ENCODE measurements at regions not wholly inside any gene's neighbourhood (a gene's known extent, or its start where the extent isn't known, plus 50 kb on each side); places are given as distances from the start of the nearest gene placed in this dataset.

- no peak for TF ChIP-seq CTCF (IDR thresholded peaks at IDR 0.05; ENCODE audit: poor library complexity, severe bottlenecking)
- no peaks in the 10 kb centered on the region for H3K36me3 ChIP-seq (ENCODE audit: low read depth)
- no peak for DNase-seq (ENCODE audit: low spot score)
- H3K4me3 ChIP-seq (ENCODE audit: severe bottlenecking), result no peak overlapping the region
- ATAC-seq (ENCODE audit: low read depth), result peak; percentile 97
- no peaks in the 10 kb centered on the region for H3K9me3 ChIP-seq (ENCODE audit: severe bottlenecking)
- H3K4me1 ChIP-seq (ENCODE audit: insufficient read depth, poor library complexity, severe bottlenecking), result peaks cover 19% of the 10 kb centered on the region
- no peaks in the 10 kb centered on the region for H3K27me3 ChIP-seq (ENCODE audit: insufficient read depth, poor library complexity, severe bottlenecking)
- H3K27ac ChIP-seq (ENCODE audit: poor library complexity, severe bottlenecking), result peak overlapping the region; percentile 32
Measured at GRCh38 chr5:28523888-28524635, 1485.7 kb upstream of the CDH9 start.

GRCh38 chr5:28523416-28523815 lies 1485.0 kb upstream of the CDH9 start:
- no peak overlapping the region for H3K4me3 ChIP-seq (ENCODE audit: severe bottlenecking)

GRCh38 chr5:28517691-28518090 lies 1479.3 kb upstream of the CDH9 start:
- Histone ChIP-seq H3K4me3 (ENCODE audit: severe bottlenecking) (no peak overlapping the region), H3K9me3 (ENCODE audit: severe bottlenecking) (no peaks in the 10 kb centered on the region), H3K27ac (ENCODE audit: poor library complexity, severe bottlenecking) (peak overlapping the region; percentile 18), H3K36me3 (ENCODE audit: low read depth) (no peaks in the 10 kb centered on the region), H3K4me1 (ENCODE audit: insufficient read depth, poor library complexity, severe bottlenecking) (peaks cover 10% of the 10 kb centered on the region), H3K27me3 (ENCODE audit: insufficient read depth, poor library complexity, severe bottlenecking) (no peaks in the 10 kb centered on the region)
- DNase-seq (ENCODE audit: low spot score) (no peak), ATAC-seq (ENCODE audit: low read depth) (peak; percentile 74; the same call in 1 of the 3 replicates)
- TF ChIP-seq CTCF (IDR thresholded peaks at IDR 0.05; ENCODE audit: poor library complexity, severe bottlenecking), result no peak

More at GRCh38 chr5:28523416-28523815, 1485.0 kb upstream of the CDH9 start:
- peaks cover 19% of the 10 kb centered on the region for H3K4me1 ChIP-seq (ENCODE audit: insufficient read depth, poor library complexity, severe bottlenecking)
- DNase-seq (ENCODE audit: low spot score), result no peak
- ATAC-seq (ENCODE audit: low read depth), result no peak; the same call in 2 of the 3 replicates
- H3K9me3 ChIP-seq (ENCODE audit: severe bottlenecking), result no peaks in the 10 kb centered on the region
- no peaks in the 10 kb centered on the region for H3K27me3 ChIP-seq (ENCODE audit: insufficient read depth, poor library complexity, severe bottlenecking)
- peak overlapping the region; percentile 32 for H3K27ac ChIP-seq (ENCODE audit: poor library complexity, severe bottlenecking)
- TF ChIP-seq CTCF (IDR thresholded peaks at IDR 0.05; ENCODE audit: poor library complexity, severe bottlenecking), result no peak
- H3K36me3 ChIP-seq (ENCODE audit: low read depth), result no peaks in the 10 kb centered on the region

- H3K36me3 ChIP-seq (ENCODE audit: low read depth), result no peaks in the 10 kb centered on the region
- DNase-seq (ENCODE audit: low spot score) (no peak), ATAC-seq (ENCODE audit: low read depth) (no peak)
- no peak for TF ChIP-seq CTCF (IDR thresholded peaks at IDR 0.05; ENCODE audit: poor library complexity, severe bottlenecking)
- H3K9me3 ChIP-seq (ENCODE audit: severe bottlenecking), result no peaks in the 10 kb centered on the region
- peaks cover 10% of the 10 kb centered on the region for H3K4me1 ChIP-seq (ENCODE audit: insufficient read depth, poor library complexity, severe bottlenecking)
- H3K27me3 ChIP-seq (ENCODE audit: insufficient read depth, poor library complexity, severe bottlenecking), result no peaks in the 10 kb centered on the region
- H3K4me3 ChIP-seq (ENCODE audit: severe bottlenecking), result no peak overlapping the region
- no peak overlapping the region for H3K27ac ChIP-seq (ENCODE audit: poor library complexity, severe bottlenecking)
Measured at GRCh38 chr5:28516722-28517121, 1478.3 kb upstream of the CDH9 start.

- no peak overlapping the region for H3K27ac ChIP-seq (ENCODE audit: poor library complexity, severe bottlenecking)
- no peaks in the 10 kb centered on the region for H3K36me3 ChIP-seq (ENCODE audit: low read depth)
- DNase-seq (ENCODE audit: low spot score) (no peak), ATAC-seq (ENCODE audit: low read depth) (no peak)
- no peak for TF ChIP-seq CTCF (IDR thresholded peaks at IDR 0.05; ENCODE audit: poor library complexity, severe bottlenecking)
- H3K9me3 ChIP-seq (ENCODE audit: severe bottlenecking), result no peaks in the 10 kb centered on the region
- H3K4me1 ChIP-seq (ENCODE audit: insufficient read depth, poor library complexity, severe bottlenecking), result peaks cover 5% of the 10 kb centered on the region
- H3K4me3 ChIP-seq (ENCODE audit: severe bottlenecking), result no peak overlapping the region
- H3K27me3 ChIP-seq (ENCODE audit: insufficient read depth, poor library complexity, severe bottlenecking), result no peaks in the 10 kb centered on the region
Measured at GRCh38 chr5:28512648-28513047, 1474.3 kb upstream of the CDH9 start.
